Skin of body (tissue), 1 donor: ENCODE measurements at regions not wholly inside any gene's neighbourhood (a gene's known extent, or its start where the extent isn't known, plus 50 kb on each side); places are given as distances from the start of the nearest gene placed in this dataset.
"Not testable (repeated sequence)": the region's sequence is repeated elsewhere in the genome, so short reads cannot be mapped to it uniquely, and the experiment has no call there.

Source experiments
- DNase-seq: peaks from one replicate; lab custom pipeline; 2025; lab: John Stamatoyannopoulos, UW

- DNase-seq: no peak
These were observed 605.7 kb upstream of the GRM7 start for GRCh38 chr3:6255229-6255628.

- no peak for DNase-seq
These were observed 600.2 kb upstream of the GRM7 start for GRCh38 chr3:6260551-6261191.

GRCh38 chr3:6262010-6262409 is 598.9 kb upstream of the GRM7 start:
- no peak for DNase-seq

- DNase-seq: no peak
These were observed 596.9 kb upstream of the GRM7 start for GRCh38 chr3:6264036-6264435.

- no peak for DNase-seq
These were observed 596.0 kb upstream of the GRM7 start for GRCh38 chr3:6264906-6265305.

GRCh38 chr3:6266135-6266534 is 594.8 kb upstream of the GRM7 start:
- DNase-seq: no peak

- no peak for DNase-seq
These were observed 587.0 kb upstream of the GRM7 start for GRCh38 chr3:6273878-6274277.

GRCh38 chr3:6281662-6282061 is 579.3 kb upstream of the GRM7 start:
- DNase-seq: no peak

- peak; percentile 7 for DNase-seq
These were observed 578.0 kb upstream of the GRM7 start for GRCh38 chr3:6282918-6283317.

GRCh38 chr3:6287088-6287875 is 573.6 kb upstream of the GRM7 start:
- peak; percentile 56 for DNase-seq

GRCh38 chr3:6301626-6302025 is 559.3 kb upstream of the GRM7 start:
- peak; percentile 27 for DNase-seq

GRCh38 chr3:6315906-6316305 is 545.0 kb upstream of the GRM7 start:
- no peak for DNase-seq

GRCh38 chr3:6321999-6322398 is 538.9 kb upstream of the GRM7 start:
- DNase-seq: no peak

GRCh38 chr3:6326771-6327170 is 534.1 kb upstream of the GRM7 start:
- no peak for DNase-seq

- not testable (repeated sequence) for DNase-seq
These were observed 520.0 kb upstream of the GRM7 start for GRCh38 chr3:6340980-6341325.

GRCh38 chr3:6351752-6352151 is 509.2 kb upstream of the GRM7 start:
- DNase-seq: no peak

- no peak for DNase-seq
These were observed 506.3 kb upstream of the GRM7 start for GRCh38 chr3:6354653-6355052.

- DNase-seq: no peak
These were observed 498.5 kb upstream of the GRM7 start for GRCh38 chr3:6362406-6362805.

GRCh38 chr3:6367171-6367570 is 493.7 kb upstream of the GRM7 start:
- no peak for DNase-seq

- DNase-seq: no peak
These were observed 468.8 kb upstream of the GRM7 start for GRCh38 chr3:6392123-6392522.

- DNase-seq: no peak
These were observed 466.0 kb upstream of the GRM7 start for GRCh38 chr3:6394944-6395343.

- peak; percentile 14 for DNase-seq
These were observed 464.3 kb upstream of the GRM7 start for GRCh38 chr3:6396631-6397030.

- not testable (repeated sequence) for DNase-seq
These were observed 458.2 kb upstream of the GRM7 start for GRCh38 chr3:6402666-6403065.
